ENCODE measurements at regions not wholly inside any gene's neighbourhood (a gene's known extent, or its start where the extent isn't known, plus 50 kb on each side); places are given as distances from the start of the nearest gene placed in this dataset.

GRCh38 chr18:41244591-41245037 lies 710.4 kb upstream of the PIK3C3 start:
- DNase-seq = no peak
- H3K27me3 ChIP-seq (ENCODE audit: low read depth) = no peaks in the 10 kb centered on the region
- no peak overlapping the region for H3K27ac ChIP-seq
- H3K4me3 ChIP-seq = no peak overlapping the region
- TF ChIP-seq CTCF (IDR thresholded peaks at IDR 0.05) = no peak
- no peak for ATAC-seq
- no peaks in the 10 kb centered on the region for H3K9me3 ChIP-seq
- H3K4me1 ChIP-seq = no peaks in the 10 kb centered on the region
- intact Hi-C loops (cut with DNase I) = no loop called here
- no peaks in the 10 kb centered on the region for H3K36me3 ChIP-seq

- no peaks in the 10 kb centered on the region for H3K4me1 ChIP-seq
- H3K27ac ChIP-seq = no peak overlapping the region
- DNase-seq (no peak), ATAC-seq (no peak)
- intact Hi-C loops (cut with DNase I) = no loop called here
- H3K9me3 ChIP-seq = no peaks in the 10 kb centered on the region
- H3K4me3 ChIP-seq = no peak overlapping the region
- no peaks in the 10 kb centered on the region for H3K36me3 ChIP-seq
- no peak for TF ChIP-seq CTCF (IDR thresholded peaks at IDR 0.05)
- H3K27me3 ChIP-seq (ENCODE audit: low read depth) = no peaks in the 10 kb centered on the region
Observed at GRCh38 chr18:41237317-41237716, 717.7 kb upstream of the PIK3C3 start.

DNA sequence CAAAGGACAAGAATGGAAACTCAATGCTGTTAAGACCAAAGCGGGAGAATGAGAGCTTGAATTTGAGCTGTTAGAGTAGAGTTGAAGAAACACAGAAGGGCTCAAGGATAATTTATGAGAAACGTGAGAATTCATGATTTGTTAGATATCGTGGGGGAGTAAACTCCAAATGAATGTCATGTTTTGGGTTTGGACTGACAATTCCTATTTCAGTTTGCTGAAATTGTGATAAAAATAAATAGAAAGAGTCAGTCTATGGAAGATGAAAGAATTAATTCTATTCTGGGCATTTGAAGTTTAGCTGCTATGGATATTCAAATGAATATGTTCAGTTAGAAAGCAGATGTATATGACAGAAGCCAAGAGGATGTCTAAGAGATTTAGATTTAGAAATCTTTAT lies 723.4 kb upstream of the PIK3C3 start:
- DNase-seq = no peak
- Histone ChIP-seq H3K4me1 (no peaks in the 10 kb centered on the region), H3K27me3 (ENCODE audit: low read depth) (no peaks in the 10 kb centered on the region), H3K4me3 (no peak overlapping the region), H3K36me3 (no peaks in the 10 kb centered on the region), H3K9me3 (no peaks in the 10 kb centered on the region), H3K27ac (no peak overlapping the region)
- TF ChIP-seq CTCF (IDR thresholded peaks at IDR 0.05) = no peak
- intact Hi-C loops (cut with DNase I) = no loop called here
- ATAC-seq = no peak

GRCh38 chr18:41227993-41228392 lies 727.0 kb upstream of the PIK3C3 start:
- Histone ChIP-seq H3K4me1 (no peaks in the 10 kb centered on the region), H3K27me3 (ENCODE audit: low read depth) (no peaks in the 10 kb centered on the region), H3K27ac (no peak overlapping the region), H3K36me3 (no peaks in the 10 kb centered on the region), H3K4me3 (no peak overlapping the region), H3K9me3 (no peaks in the 10 kb centered on the region)
- intact Hi-C loops (cut with DNase I) = no loop called here
- ATAC-seq (no peak), DNase-seq (no peak)
- no peak for TF ChIP-seq CTCF (IDR thresholded peaks at IDR 0.05)

DNA sequence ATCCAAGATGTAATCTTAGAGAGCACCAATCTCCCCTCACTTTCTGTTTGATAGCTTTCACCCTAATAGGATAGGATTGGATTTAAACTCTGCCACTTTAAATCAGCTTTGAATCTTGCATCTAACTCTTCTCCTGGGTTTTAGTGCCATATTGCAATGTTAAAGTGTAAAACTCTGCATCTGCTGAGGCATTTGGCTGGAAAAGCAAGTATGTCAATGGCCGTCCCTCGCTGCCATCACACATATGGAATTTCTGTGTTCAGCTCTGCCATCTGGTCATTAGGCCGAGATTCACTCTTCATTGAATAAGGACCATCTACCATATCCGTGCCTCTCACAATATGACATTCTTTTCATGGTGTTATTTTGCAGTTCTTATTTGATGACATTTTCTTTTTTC lies 728.1 kb upstream of the PIK3C3 start:
- no peaks in the 10 kb centered on the region for H3K27me3 ChIP-seq (ENCODE audit: low read depth)
- TF ChIP-seq CTCF (IDR thresholded peaks at IDR 0.05) = no peak
- no peak for DNase-seq
- no peaks in the 10 kb centered on the region for H3K4me1 ChIP-seq
- no peaks in the 10 kb centered on the region for H3K36me3 ChIP-seq
- intact Hi-C loops (cut with DNase I) = no loop called here
- ATAC-seq = no peak
- no peak overlapping the region for H3K4me3 ChIP-seq
- no peak overlapping the region for H3K27ac ChIP-seq
- no peaks in the 10 kb centered on the region for H3K9me3 ChIP-seq

DNA sequence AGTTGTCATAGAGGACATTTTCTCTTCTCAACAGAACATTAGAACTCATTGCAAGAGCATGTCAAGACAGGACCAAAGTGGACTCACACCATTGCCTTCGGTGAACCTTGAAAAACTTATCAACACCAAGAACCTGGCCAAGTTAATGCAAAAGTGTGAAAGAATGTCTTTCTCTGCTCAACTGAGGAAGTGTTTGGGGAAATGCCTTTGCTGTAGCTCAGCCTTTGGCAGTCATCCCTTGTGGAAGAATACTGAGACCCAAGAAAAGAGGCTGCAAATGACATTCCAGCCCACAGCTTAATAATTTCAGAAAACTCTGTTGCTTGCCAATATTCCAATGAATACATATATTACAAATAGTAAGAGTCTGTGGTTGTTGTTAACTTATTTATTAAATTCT lies 728.8 kb upstream of the PIK3C3 start:
- H3K9me3 ChIP-seq = no peaks in the 10 kb centered on the region
- intact Hi-C loops (cut with DNase I) = no loop called here
- no peak overlapping the region for H3K27ac ChIP-seq
- H3K36me3 ChIP-seq = no peaks in the 10 kb centered on the region
- no peaks in the 10 kb centered on the region for H3K27me3 ChIP-seq (ENCODE audit: low read depth)
- no peaks in the 10 kb centered on the region for H3K4me1 ChIP-seq
- H3K4me3 ChIP-seq = no peak overlapping the region
- ATAC-seq (no peak), DNase-seq (no peak)
- TF ChIP-seq CTCF (IDR thresholded peaks at IDR 0.05) = no peak
